ENCODE measurements at regions not wholly inside any gene's neighbourhood (a gene's known extent, or its start where the extent isn't known, plus 50 kb on each side); places are given as distances from the start of the nearest gene placed in this dataset.

DNA sequence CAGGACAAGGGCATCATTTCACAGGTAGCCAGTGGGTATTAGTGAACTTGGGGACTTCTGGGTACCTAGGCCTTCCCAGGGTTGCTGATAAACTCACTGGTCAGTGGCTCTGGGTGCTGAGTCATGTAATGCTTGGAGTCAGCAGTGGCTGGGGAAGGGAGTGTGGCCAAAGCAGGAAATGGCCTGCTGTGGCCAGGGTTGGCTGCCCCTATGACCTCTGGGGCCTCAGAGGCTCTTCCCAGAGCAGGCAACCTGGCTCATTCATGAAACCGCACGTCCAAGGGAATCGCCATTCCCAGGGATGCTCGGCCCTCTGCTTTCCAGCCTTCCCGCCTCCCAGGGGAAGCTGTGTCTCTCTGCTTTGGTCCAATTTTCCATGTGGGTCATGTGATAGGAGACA, 294.9 kb downstream of the DYSF start:
- Histone ChIP-seq H4K91ac (replicated peaks; ENCODE audit: insufficient read length, low read length) (no peak overlapping the region), H3K4me1 (replicated peaks in 1 of 4; ENCODE audit: control insufficient read depth in 3 of 4, insufficient read depth in 4 of 4, low read length in 3 of 4) (peaks cover 0 to 3% (median 0%) of the 10 kb centered on the region in 4 experiments; a peak in 3 of 7 replicates), H4K8ac (ENCODE audit: extremely low read depth, insufficient read depth, low read length) (no peak overlapping the region; the same call in 1 of the 2 replicates), H3K18ac (ENCODE audit: extremely low read depth, low read length) (no peak overlapping the region), H3K23me2 (ENCODE audit: low read depth, low read length) (no peaks in the 10 kb centered on the region; the same call in 1 of the 2 replicates), H2BK15ac (ENCODE audit: low read length) (no peak overlapping the region), H2BK20ac (ENCODE audit: low read length) (no peak overlapping the region), H4K20me1 (replicated peaks in 1 of 2; ENCODE audit: control insufficient read depth in 1 of 2, insufficient read depth in 2 of 2, low read length in 2 of 2) (no peaks in the 10 kb centered on the region), H3K14ac (ENCODE audit: insufficient read length) (no peak overlapping the region), H3K36me3 (ENCODE audit: control insufficient read depth in 2 of 4, insufficient read depth in 4 of 4, low read length in 3 of 4) (no peaks in the 10 kb centered on the region), H3K4ac (replicated peaks; ENCODE audit: insufficient read length, low read depth, low read length) (no peak overlapping the region), H3K27me3 (replicated peaks in 1 of 4; ENCODE audit: control insufficient read depth in 3 of 4, extremely low read depth in 1 of 4, insufficient read depth in 3 of 4, low read length in 3 of 4) (no peaks in the 10 kb centered on the region), H2AK5ac (ENCODE audit: low read depth, low read length) (no peak overlapping the region), H2BK5ac (ENCODE audit: low read depth, low read length) (no peak overlapping the region), H2BK120ac (replicated peaks; ENCODE audit: low read depth, low read length) (no peak overlapping the region), H3K9ac (replicated peaks in 1 of 4; ENCODE audit: extremely low read depth in 1 of 4, low read depth in 3 of 4, low read length in 3 of 4) (no peak overlapping the region), H3K56ac (replicated peaks; ENCODE audit: insufficient read length, low read depth, low read length) (no peak overlapping the region), H3K79me1 (ENCODE audit: low read depth, low read length) (no peaks in the 10 kb centered on the region), H3K4me3 (ENCODE audit: extremely low read depth in 1 of 4, insufficient read depth in 2 of 4, low read depth in 3 of 4, low read length in 4 of 4) (no peak overlapping the region), H3K9me3 (ENCODE audit: insufficient read depth in 2 of 2, low read depth in 1 of 2, low read length in 1 of 2) (no peaks in the 10 kb centered on the region), H3K4me2 (ENCODE audit: insufficient read depth in 1 of 2, low read depth in 2 of 2, low read length in 2 of 2) (no peak overlapping the region), H3K27ac (ENCODE audit: low read depth, low read length) (no peak overlapping the region), H2AFZ (ENCODE audit: low read length) (no peak overlapping the region), H3K23ac (ENCODE audit: insufficient read length) (no peak overlapping the region), H4K5ac (ENCODE audit: insufficient read length, low read depth, low read length) (no peak overlapping the region), H3K79me2 (ENCODE audit: control insufficient read depth in 1 of 2, insufficient read depth in 2 of 2, low read length in 2 of 2) (no peaks in the 10 kb centered on the region), H2BK12ac (ENCODE audit: low read depth, low read length) (no peak overlapping the region)
- ChIA-PET CTCF (ENCODE audit: partially characterized antibody) (interaction anchor here (1.4 to 1.7 kb wide), 2 partner anchors 11 to 201 kb away, joined by 3 to 5 read pairs; no protein-coding TSS in a partner anchor), POLR2A (ENCODE audit: partially characterized antibody) (no interaction called here)
- DNase-seq (ENCODE audit: low read depth in 1 of 2, low spot score in 2 of 2): no peak
- FAIRE-seq: no peak
- 97% methylated on average over 5 of the region's 5 CpGs; no CpG with 5 or more reads in 1 of the 2 experiments for WGBS, 2 experiments (ENCODE audit: extremely low coverage in 1 of 2, insufficient coverage in 1 of 2, insufficient read length in 1 of 2, insufficient replicate concordance in 2 of 2, low coverage in 1 of 2, low lambda C conversion rate in 2 of 2, missing lambda C conversion rate in 1 of 2)
- no peak for TF ChIP-seq KDM1A (IDR thresholded peaks at IDR 0.05; ENCODE audit: borderline replicate concordance, low read length)
- TF ChIP-seq BACH1 (IDR thresholded peaks at IDR 0.05; ENCODE audit: low read length): peak; percentile 44; the same call in 1 of the 2 replicates
